Breast epithelium (tissue), 3 donors: ENCODE measurements at regions not wholly inside any gene's neighbourhood (a gene's known extent, or its start where the extent isn't known, plus 50 kb on each side); places are given as distances from the start of the nearest gene placed in this dataset.

Experiments
- POLR2A ChIP-seq: fragments of 450-650 bp; IDR thresholded peaks from one replicate; pipeline ENCODE4 v1.6.1; 2016; ENCODE audit warnings: antibody characterized with exemption, mild to moderate bottlenecking, moderate library complexity
- POLR2AphosphoS5 ChIP-seq, 3 donors: sonication (generic); formaldehyde crosslinking; IDR thresholded peaks; one replicate each; pipeline ENCODE4 v1.6.1; 2017; ENCODE audit warnings: antibody characterized with exemption in 3 of 3
- TF ChIP-seq, protein P1 (sequence below), 3 donors: fragments of 450-650 bp; IDR thresholded peaks; one replicate each; pipeline ENCODE4 v1.5.1; 2016 to 2017; ENCODE audit warnings: antibody characterized with exemption in 3 of 3, mild to moderate bottlenecking in 3 of 3, moderate library complexity in 3 of 3

DNA sequence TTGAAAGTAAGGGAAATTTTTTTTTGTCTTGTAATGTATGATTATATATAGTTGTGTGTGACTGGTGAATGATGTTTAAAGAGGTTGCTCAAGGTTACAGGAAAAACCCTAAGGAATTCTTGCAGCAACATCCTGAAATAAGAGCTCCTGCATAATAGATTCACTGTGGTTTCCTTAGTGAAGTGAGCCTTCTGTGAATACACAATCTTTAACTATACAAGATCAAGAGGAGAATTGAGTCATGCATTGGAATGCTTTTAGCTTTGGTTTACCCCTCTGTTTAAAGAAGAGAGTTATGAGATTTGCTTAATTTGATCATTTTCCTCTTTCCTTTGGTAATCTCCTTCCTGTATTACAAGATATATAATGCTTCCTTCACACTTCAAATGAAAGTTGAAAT lies 141.6 kb upstream of the EYA4 start:
- TF ChIP-seq, protein P1, sequence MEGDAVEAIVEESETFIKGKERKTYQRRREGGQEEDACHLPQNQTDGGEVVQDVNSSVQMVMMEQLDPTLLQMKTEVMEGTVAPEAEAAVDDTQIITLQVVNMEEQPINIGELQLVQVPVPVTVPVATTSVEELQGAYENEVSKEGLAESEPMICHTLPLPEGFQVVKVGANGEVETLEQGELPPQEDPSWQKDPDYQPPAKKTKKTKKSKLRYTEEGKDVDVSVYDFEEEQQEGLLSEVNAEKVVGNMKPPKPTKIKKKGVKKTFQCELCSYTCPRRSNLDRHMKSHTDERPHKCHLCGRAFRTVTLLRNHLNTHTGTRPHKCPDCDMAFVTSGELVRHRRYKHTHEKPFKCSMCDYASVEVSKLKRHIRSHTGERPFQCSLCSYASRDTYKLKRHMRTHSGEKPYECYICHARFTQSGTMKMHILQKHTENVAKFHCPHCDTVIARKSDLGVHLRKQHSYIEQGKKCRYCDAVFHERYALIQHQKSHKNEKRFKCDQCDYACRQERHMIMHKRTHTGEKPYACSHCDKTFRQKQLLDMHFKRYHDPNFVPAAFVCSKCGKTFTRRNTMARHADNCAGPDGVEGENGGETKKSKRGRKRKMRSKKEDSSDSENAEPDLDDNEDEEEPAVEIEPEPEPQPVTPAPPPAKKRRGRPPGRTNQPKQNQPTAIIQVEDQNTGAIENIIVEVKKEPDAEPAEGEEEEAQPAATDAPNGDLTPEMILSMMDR (IDR thresholded peaks at IDR 0.05), result no peak
- TF ChIP-seq POLR2A (no peak), POLR2AphosphoS5 (IDR thresholded peaks at IDR 0.05) (no peak)
